Kidney (tissue), 13 donors: ENCODE measurements at regions not wholly inside any gene's neighbourhood (a gene's known extent, or its start where the extent isn't known, plus 50 kb on each side); places are given as distances from the start of the nearest gene placed in this dataset.

Experiments
- DNase-seq, 5 donors: peaks; one replicate each; pipeline ENCODE4 v3.0.0-alpha.2; 2013 to 2020
- FAIRE-seq: peaks from 2 replicates; lab custom pipeline; 2012; peaks lifted over from hg19 to GRCh38; lab: Jason Lieb, UNC
- H3K27ac ChIP-seq, 2 donors: one replicate each; pipeline ENCODE4 v1.7.0; 2013; ENCODE audit warnings: low read depth in 2 of 2, low read length in 2 of 2, inconsistent platforms in 1 of 2
- H3K27me3 ChIP-seq: one replicate; pipeline ENCODE4 v1.7.1; 2013; ENCODE audit warnings: low read length, inconsistent platforms; ENCODE audit not compliant: control insufficient read depth, insufficient read depth
- H3K36me3 ChIP-seq, 3 donors: one replicate each; pipeline versions ENCODE4 v1.7.0 to v1.7.1; 2013; ENCODE audit warnings: low read length in 3 of 3, control low read depth in 1 of 3, inconsistent platforms in 1 of 3; ENCODE audit not compliant: insufficient read depth in 3 of 3, control insufficient read depth in 2 of 3
- H3K4me1 ChIP-seq, 3 donors: one replicate each; pipeline versions ENCODE4 v1.7.0 to v1.7.1; 2013; ENCODE audit warnings: low read length in 3 of 3, inconsistent platforms in 1 of 3, low read depth in 1 of 3; ENCODE audit not compliant: control insufficient read depth in 2 of 3, insufficient read depth in 2 of 3
- H3K4me3 ChIP-seq, 3 donors: one replicate each; pipeline versions ENCODE4 v1.7.0 to v1.8.1; 2013; ENCODE audit warnings: low read length in 3 of 3, control low read depth in 1 of 3, inconsistent platforms in 1 of 3
- H3K9ac ChIP-seq, 3 donors: one replicate each; pipeline versions ENCODE4 v1.7.0 to v1.7.1; 2013; ENCODE audit warnings: low read length in 3 of 3, control low read depth in 1 of 3, inconsistent platforms in 1 of 3
- H3K9me3 ChIP-seq, 3 donors: one replicate each; pipeline versions ENCODE4 v1.7.0 to v1.7.1; 2013; ENCODE audit warnings: low read length in 3 of 3, control low read depth in 1 of 3, inconsistent platforms in 1 of 3; ENCODE audit not compliant: control insufficient read depth in 2 of 3, insufficient read depth in 1 of 3
- intact Hi-C: fragments of 100-400 bp; cut with DNase I; formaldehyde crosslinking; loops from one replicate; pipeline ENCODE4 v1.11.1; 2022
- TF ChIP-seq, protein P1 (sequence below): IDR thresholded peaks from 3 replicates; pipeline ENCODE4 v1.5.1; 2012; ENCODE audit warnings: mild to moderate bottlenecking, moderate library complexity, borderline replicate concordance; ENCODE audit not compliant: insufficient read depth; ENCODE audit errors: extremely low read depth
- donor health status: control.
- donor health status: control.
- donor health status: control.
- donor health status: control.
- donor health status: control.
- donor health status: DM: yes; HTN: yes; CAD: no.
- donor health status: Normal renal cell carcinoma (clear cell type).

DNA sequence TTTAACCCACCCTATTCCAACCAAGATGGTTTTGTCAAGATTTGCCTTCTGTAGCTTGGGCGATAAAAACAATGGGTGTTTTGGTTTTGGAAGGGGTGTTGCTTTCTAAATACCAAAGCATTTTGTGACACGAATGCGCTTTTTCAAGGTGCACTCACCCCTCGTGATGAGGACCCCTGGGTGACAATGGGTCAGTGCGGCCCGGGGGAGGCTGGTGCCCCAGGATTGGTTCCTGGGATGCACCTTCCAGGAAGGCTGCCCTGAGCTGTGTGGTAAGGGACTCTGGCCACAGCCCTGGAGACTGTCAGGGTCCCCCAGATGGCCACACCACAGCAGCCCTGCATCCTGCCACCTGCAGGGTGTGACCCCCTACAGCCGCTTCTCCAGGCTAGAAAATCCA, 180.6 kb upstream of the MYL2 start:
- H3K9me3 ChIP-seq: no peaks in the 10 kb centered on the region
- no peak overlapping the region for H3K27ac ChIP-seq
- no peaks in the 10 kb centered on the region for H3K27me3 ChIP-seq
- intact Hi-C loops: no loop called here
- no peak for FAIRE-seq
- no peaks in the 10 kb centered on the region for H3K36me3 ChIP-seq
- no peak overlapping the region for H3K4me3 ChIP-seq
- no peaks in the 10 kb centered on the region for H3K4me1 ChIP-seq
- DNase-seq: no peak
- H3K9ac ChIP-seq: no peak overlapping the region
- TF ChIP-seq, protein P1, sequence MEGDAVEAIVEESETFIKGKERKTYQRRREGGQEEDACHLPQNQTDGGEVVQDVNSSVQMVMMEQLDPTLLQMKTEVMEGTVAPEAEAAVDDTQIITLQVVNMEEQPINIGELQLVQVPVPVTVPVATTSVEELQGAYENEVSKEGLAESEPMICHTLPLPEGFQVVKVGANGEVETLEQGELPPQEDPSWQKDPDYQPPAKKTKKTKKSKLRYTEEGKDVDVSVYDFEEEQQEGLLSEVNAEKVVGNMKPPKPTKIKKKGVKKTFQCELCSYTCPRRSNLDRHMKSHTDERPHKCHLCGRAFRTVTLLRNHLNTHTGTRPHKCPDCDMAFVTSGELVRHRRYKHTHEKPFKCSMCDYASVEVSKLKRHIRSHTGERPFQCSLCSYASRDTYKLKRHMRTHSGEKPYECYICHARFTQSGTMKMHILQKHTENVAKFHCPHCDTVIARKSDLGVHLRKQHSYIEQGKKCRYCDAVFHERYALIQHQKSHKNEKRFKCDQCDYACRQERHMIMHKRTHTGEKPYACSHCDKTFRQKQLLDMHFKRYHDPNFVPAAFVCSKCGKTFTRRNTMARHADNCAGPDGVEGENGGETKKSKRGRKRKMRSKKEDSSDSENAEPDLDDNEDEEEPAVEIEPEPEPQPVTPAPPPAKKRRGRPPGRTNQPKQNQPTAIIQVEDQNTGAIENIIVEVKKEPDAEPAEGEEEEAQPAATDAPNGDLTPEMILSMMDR: no peak

DNA sequence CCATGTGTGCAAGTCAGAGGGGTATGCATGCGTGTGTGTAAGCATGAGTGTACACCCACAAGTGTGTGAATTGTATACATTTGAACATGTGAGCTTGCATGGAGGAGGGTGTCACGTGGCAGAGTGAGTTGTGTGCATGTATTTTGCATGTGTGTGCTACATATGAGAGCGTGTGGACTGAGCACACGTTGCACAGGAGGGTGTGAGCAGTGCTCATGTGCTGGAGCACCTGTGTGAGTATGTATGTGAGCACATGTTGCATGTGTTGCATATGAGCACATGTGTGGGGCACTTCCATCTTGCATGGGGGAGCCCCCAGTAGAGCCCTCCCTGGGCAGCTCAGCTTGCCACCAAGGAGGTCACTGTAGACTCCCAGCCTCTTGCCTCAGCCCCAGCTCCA, 180.2 kb upstream of the MYL2 start:
- Histone ChIP-seq H3K27ac (no peak overlapping the region), H3K27me3 (no peaks in the 10 kb centered on the region), H3K4me3 (no peak overlapping the region), H3K36me3 (no peaks in the 10 kb centered on the region), H3K9ac (no peak overlapping the region), H3K9me3 (no peaks in the 10 kb centered on the region), H3K4me1 (no peaks in the 10 kb centered on the region)
- intact Hi-C loops: no loop called here
- no peak for DNase-seq
- FAIRE-seq: no peak
- TF ChIP-seq, protein P1: no peak

DNA sequence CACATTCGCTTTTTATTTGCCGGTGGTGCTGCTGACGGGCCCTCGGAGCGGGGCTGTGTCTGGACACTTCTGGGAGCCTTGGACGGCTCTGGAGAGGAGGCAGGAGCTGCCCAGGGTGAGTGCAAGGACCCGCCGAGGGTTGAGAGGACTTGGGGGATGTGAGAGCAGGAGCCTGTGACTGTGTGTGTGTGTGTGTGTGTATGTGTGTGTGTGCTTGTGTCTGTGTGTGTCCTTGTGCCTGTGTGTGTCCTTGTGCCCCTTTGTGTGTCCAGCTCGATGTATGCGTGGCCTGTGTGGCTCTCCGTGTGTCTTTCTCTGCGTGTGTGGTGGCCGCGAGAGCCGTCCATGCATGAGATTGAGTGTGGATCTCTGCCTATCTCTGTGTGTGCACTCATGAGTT, 179.6 kb upstream of the MYL2 start:
- no peaks in the 10 kb centered on the region for H3K27me3 ChIP-seq
- no peaks in the 10 kb centered on the region for H3K36me3 ChIP-seq
- no peak overlapping the region for H3K9ac ChIP-seq
- H3K4me1 ChIP-seq: no peaks in the 10 kb centered on the region
- DNase-seq (no peak), FAIRE-seq (no peak)
- H3K4me3 ChIP-seq: no peak overlapping the region
- intact Hi-C loops: no loop called here
- H3K9me3 ChIP-seq: no peaks in the 10 kb centered on the region
- H3K27ac ChIP-seq: no peak overlapping the region
- TF ChIP-seq, protein P1: no peak

DNA sequence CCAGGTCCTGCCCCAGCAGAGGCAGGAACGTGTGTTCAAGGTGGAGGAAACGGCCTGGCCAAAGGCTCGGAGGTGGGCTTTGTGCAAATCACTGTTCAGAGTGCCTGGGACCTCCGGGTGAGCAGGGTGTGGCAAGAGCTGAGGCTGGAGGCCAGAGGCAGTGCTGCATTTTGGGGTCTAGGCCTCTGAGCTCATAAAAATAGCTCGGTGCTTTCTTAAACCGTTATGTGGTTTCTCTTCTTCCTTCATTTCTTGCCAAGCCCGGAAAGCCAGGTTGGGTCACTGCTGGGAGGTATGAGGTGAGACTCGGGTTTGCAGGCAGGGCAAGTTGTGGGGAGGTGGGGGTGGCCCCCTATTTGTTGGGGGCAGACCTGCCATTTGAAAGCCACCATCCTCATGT, 178.8 kb upstream of the MYL2 start:
- TF ChIP-seq, protein P1: no peak
- H3K4me3 ChIP-seq: no peak overlapping the region
- no peaks in the 10 kb centered on the region for H3K4me1 ChIP-seq
- H3K9me3 ChIP-seq: no peaks in the 10 kb centered on the region
- H3K27me3 ChIP-seq: no peaks in the 10 kb centered on the region
- no peak for FAIRE-seq
- H3K9ac ChIP-seq: no peak overlapping the region
- no peaks in the 10 kb centered on the region for H3K36me3 ChIP-seq
- intact Hi-C loops: no loop called here
- no peak overlapping the region for H3K27ac ChIP-seq
- DNase-seq: no peak
